ELR (cell line): ENCODE measurements at regions not wholly inside any gene's neighbourhood (a gene's known extent, or its start where the extent isn't known, plus 50 kb on each side); places are given as distances from the start of the nearest gene placed in this dataset.

Experiments used
- DNase-seq: peaks from one replicate; pipeline ENCODE4 v3.0.0-alpha.2; 2015; ENCODE audit warnings: low read depth

DNA sequence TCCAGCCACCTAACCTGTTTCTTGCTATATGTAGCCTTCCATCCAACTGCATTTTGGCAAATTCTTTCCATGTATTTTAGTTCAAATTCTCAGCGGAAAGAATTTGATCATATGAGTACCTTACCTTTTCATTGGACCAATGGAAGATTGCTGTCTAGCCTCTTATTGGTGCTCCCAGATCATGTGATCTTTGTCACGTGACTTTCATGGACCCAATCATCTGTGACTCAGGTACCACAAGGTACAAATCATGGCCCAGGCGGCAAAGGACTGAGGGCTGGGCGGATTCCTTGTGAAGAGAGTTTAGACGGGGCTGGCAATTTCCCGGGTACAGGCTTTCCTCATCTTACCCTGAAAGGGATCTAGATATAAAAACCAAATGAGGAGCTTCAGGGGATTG lies 85.9 kb upstream of the TBX20 start:
- DNase-seq: no peak

- DNase-seq: no peak
Observed at GRCh38 chr7:35336444-35336843, 82.5 kb upstream of the TBX20 start.

DNA sequence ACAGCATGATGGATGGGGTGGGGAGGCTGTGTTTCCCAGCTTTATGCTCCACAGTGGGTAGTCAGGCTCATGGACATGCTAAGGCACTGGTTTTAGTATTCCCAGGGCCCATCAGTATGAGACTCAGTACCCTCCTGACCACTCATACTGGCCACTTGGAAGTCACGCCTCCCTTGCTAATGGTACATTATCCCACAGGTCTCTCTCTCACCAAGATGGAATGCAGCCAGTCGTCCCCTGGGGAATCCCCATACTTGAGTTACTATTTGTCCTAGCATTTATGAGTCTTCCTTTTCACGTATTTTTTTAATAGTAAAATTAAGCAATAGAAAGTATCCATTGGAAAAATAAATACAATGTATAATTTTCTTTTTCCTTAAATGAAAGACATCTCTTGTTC lies 80.6 kb upstream of the TBX20 start:
- peak; percentile 41 for DNase-seq

GRCh38 chr7:35333265-35333664 lies 79.4 kb upstream of the TBX20 start:
- no peak for DNase-seq

DNA sequence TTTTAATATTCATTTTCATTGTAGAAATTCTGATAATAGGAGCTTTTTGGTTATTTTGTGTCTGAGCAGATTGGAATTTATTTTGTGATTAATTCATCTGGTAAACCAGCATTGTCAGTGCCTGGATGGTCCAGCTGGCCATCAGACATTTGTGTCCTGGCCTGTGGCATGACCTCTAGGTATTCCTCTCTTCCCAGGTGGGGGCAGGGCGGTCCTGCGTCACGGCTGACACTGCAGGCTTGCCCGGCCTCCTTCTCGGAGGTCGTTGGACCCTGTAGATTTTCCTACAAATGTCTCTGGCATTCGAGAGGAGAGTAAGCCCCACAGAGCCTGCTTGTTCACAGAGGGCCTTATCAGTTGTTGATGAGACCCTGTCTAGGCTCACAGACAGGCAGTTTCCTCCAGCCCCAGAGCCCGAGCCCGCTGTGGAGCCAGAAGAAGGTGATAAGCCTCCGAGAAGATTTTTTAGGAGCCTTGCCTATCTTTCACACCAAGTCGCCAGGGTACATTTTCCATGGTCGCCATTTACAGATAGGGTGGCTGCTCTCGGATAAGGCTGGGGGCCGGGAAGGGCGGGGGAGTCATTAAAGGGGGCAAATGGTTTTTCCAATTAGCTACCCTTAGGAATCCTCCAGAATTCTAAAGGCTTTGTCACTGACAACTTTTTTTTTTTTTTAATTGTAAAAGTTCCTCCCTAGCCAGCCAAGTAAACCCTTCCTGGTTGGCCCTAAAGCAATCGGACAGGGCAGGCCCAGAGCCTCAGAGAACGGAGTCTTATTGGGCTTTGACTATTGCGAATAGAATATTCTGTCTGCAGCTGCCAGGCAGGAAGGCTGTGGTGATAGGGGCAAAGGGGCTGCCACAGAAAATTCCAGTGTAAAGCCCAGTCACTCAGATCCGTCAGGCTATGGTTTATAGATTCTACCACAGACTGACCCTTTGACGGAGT lies 78.1 kb upstream of the TBX20 start:
- no peak for DNase-seq

DNA sequence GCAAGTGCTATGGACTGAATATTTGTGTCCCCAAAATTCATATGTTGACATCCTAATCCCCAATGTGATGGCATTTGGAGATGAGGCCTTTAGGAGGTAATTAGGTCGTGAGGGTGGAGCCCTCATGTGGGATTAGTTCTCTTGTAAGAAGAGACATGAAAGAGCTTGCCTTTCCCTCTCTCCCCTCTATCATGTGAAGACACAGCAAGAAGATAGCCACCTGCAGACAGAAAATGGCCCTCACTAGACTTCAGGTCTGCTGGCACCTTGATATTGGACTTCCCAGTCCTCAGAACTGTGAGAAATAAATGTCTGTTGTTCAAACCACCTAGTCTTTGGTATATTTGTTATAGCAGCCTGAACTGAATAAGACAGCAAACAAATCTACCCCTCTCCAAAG lies 75.1 kb upstream of the TBX20 start:
- DNase-seq: no peak

DNA sequence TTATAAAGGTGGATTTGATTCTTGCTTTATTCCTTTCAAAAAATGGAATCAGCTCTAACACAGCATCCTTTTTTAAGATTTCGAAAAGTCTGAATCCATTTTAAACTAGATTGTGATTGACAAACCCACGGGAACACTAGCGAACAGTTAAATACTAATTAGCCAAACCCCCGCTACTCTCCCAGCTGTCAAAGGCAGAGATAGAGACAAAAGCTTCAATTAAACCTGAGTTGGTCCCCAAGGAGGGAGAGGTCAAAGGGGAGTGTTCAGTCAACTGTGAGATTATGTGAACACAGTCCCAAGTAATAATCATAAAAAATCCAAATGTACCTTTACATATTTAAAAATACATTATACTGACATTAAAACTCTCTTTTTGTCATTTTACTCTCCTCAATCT lies 65.7 kb upstream of the TBX20 start:
- DNase-seq: no peak

DNA sequence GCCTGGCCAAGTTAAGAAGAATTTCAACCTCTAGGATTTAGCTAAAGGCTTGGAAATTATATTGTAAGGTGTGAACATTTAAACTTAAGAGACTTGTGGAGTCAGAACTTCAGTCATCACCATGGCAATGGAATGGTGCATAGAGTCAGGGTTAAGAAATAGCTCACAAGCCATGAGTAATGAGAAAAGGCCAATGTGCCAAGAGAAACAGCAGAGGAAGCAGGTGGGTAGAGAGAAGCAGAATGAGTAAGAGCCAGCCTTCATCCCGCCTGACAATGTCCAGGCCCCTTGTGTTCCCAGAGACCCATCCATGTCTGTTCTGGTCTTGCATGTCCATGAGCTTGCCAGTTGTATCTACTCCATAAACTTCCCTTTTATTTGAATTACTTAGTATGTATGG lies 62.6 kb upstream of the TBX20 start:
- peak; percentile 4 for DNase-seq

DNA sequence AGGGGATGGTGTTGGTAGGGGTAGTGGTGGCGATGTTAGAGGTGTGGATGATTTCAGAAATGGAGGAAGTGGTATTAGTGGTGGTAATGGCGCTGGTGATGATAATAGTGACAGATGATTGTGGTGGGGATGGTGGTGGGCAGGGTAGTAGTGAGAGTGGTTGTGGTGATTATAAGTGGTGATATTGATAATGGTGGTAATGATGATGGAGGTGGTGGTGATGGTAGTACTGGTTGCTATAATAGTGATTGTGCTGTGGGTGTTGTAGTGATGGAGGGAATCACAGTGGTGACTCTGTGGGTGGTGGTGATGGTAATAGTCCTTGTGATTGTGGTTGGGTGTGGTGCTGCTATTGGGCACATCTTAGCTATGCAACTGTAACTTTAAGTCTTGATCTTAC lies 61.6 kb upstream of the TBX20 start:
- DNase-seq: no peak

GRCh38 chr7:35314354-35314753 lies 60.5 kb upstream of the TBX20 start:
- no peak for DNase-seq

GRCh38 chr7:35313575-35313974 lies 59.7 kb upstream of the TBX20 start:
- no peak for DNase-seq
